Muscle of leg (tissue), 3 donors: ENCODE measurements at regions not wholly inside any gene's neighbourhood (a gene's known extent, or its start where the extent isn't known, plus 50 kb on each side); places are given as distances from the start of the nearest gene placed in this dataset.
A peak's percentile ranks its signal among the peaks of the same experiment; 100 is the strongest.
"Not testable (repeated sequence)": the region's sequence is repeated elsewhere in the genome, so short reads cannot be mapped to it uniquely, and the experiment has no call there.

Experiments used
- DNase-seq: peaks from one replicate; pipeline ENCODE4 v3.0.0; 2013
- H3K27ac ChIP-seq: one replicate; pipeline ENCODE4 v1.5.1; 2013; ENCODE audit warnings: mild to moderate bottlenecking, low read length, control low read depth
- H3K27me3 ChIP-seq: one replicate; pipeline ENCODE4 v1.6.1; 2013; ENCODE audit warnings: low read length; ENCODE audit not compliant: control insufficient read depth, insufficient read depth
- H3K36me3 ChIP-seq: one replicate; pipeline ENCODE4 v1.6.1; 2013; ENCODE audit warnings: low read length; ENCODE audit not compliant: control insufficient read depth, insufficient read depth
- H3K4me1 ChIP-seq: one replicate; pipeline ENCODE4 v1.6.1; 2013; ENCODE audit warnings: low read length; ENCODE audit not compliant: control insufficient read depth, insufficient read depth
- H3K4me3 ChIP-seq: one replicate; pipeline ENCODE4 v1.5.1; 2013; ENCODE audit warnings: low read length, control low read depth
- H3K9me3 ChIP-seq: replicated peaks from 2 replicates; pipeline ENCODE4 v1.6.1; 2013; ENCODE audit warnings: low read depth, low read length; ENCODE audit not compliant: control insufficient read depth
- WGBS: methylation state at CpG from one replicate; pipeline ENCODE4 v1.1.5; 2013; ENCODE audit warnings: missing lambda C conversion rate; ENCODE audit not compliant: insufficient coverage; 5-methylcytosine and 5-hydroxymethylcytosine counted together

DNA sequence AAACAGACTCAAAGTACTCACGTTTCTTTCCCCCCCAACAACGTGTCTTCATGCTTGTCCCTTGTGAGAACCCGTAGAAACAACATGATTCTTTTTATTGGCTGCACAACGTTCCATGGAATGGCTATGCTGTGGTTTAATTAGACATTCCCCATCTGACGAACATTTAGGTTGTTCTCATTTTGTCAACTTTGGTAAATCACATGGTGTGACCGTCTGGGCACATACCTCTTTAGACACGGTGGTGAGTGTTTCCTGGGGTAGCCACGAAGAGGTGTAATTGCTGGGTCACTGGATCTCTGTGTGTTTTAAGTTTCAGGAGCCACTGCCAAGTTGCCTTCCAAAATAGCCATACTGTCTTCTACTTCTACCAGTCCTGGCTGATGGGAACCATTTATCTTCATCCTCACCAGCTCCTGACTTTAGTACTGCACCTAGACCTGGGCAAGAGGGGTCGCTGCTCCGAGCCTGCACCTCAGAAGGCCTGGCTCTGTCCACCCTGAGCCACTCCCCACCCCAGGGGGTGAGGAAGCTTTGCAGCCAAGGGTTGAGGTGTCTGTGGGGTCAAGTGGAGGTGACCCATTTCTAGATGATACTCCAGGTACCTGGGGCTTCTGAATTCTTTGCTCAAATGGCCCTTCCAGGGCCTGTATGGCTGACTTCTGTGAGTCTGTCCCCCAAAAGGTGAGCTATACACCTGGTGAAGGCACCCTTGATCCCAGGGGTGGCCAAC lies 84.7 kb downstream of the IRX5 start:
- no peaks in the 10 kb centered on the region for H3K9me3 ChIP-seq
- 57% methylated on average over 5 of the region's 10 CpGs for WGBS
- no peaks in the 10 kb centered on the region for H3K36me3 ChIP-seq
- DNase-seq: no peak
- H3K4me1 ChIP-seq: no peaks in the 10 kb centered on the region
- no peaks in the 10 kb centered on the region for H3K27me3 ChIP-seq
- no peak overlapping the region for H3K4me3 ChIP-seq
- no peak overlapping the region for H3K27ac ChIP-seq

DNA sequence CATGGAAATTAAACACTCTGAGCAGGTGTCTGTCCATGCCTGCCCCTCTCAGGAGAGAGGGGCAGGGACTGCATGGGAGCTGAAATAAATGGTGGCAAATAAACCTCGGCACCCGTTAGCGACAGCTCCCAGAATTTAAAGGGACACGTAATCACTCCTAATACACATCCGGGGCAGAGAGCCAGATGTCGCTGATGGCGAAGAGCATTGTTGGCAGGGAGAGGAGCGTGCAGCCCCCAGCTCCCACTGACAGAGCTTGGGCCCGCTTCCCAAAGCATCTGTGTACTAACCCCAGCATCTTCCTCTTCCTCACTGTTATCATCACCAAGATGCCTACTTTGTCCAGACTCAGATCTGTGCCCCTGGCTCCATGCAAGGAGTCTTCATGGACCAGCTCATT lies 85.8 kb downstream of the IRX5 start:
- Histone ChIP-seq H3K4me3 (no peak overlapping the region), H3K36me3 (no peaks in the 10 kb centered on the region)
- WGBS: 43% methylated on average over 4 of the region's 9 CpGs

DNA sequence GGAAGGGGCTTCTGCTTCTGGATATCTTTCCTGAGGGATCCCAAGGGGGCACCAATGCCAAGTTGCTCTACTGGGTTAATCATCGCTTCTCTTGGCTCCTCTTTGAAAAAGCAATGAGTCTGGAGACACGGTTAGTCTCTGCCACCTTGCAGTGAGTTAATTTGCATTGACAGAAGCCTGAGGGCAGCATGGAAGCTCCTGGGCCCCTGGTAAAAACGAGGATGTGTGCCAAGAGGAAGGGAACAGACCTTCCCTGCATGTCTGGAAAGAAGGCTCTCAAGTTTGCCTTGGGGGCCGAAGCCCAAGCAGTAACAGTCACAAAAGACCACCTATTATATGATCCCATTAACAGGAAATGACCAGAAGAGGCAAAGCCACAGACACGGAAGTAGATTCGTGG lies 86.7 kb downstream of the IRX5 start:
- H3K27ac ChIP-seq: no peak overlapping the region
- no peak for DNase-seq
- no peaks in the 10 kb centered on the region for H3K36me3 ChIP-seq
- WGBS: 73% methylated on average over 2 of the region's 6 CpGs
- H3K4me3 ChIP-seq: no peak overlapping the region
- H3K9me3 ChIP-seq: peaks cover 8% of the 10 kb centered on the region
- no peaks in the 10 kb centered on the region for H3K27me3 ChIP-seq
- no peaks in the 10 kb centered on the region for H3K4me1 ChIP-seq

More for the DNA sequence above, 85.8 kb downstream of the IRX5 start:
- Histone ChIP-seq H3K4me1 (no peaks in the 10 kb centered on the region), H3K9me3 (peaks cover 3% of the 10 kb centered on the region), H3K27ac (no peak overlapping the region), H3K27me3 (no peaks in the 10 kb centered on the region)
- DNase-seq: no peak

DNA sequence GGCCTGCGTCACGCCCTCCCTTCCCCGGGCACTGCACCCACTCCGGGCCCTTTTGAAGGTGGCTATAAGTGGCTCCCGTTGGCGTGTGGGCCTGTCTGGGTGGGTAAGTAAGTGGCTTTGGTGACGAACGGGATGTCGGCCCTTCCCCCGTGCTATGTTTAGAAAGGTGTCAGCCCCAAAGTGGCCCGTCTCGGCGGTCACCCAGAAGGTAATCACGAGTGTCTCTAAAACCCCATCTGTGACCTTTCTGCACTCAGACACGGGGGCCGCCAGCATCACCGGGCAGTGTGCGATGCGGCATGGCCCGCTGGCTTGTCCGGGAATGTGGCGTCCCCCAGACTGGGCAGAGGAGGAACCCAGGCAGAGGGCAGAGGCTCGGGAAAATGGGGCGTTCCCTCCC lies 88.2 kb downstream of the IRX5 start:
- Histone ChIP-seq H3K27me3 (no peaks in the 10 kb centered on the region), H3K4me3 (no peak overlapping the region)
- no peak for DNase-seq

DNA sequence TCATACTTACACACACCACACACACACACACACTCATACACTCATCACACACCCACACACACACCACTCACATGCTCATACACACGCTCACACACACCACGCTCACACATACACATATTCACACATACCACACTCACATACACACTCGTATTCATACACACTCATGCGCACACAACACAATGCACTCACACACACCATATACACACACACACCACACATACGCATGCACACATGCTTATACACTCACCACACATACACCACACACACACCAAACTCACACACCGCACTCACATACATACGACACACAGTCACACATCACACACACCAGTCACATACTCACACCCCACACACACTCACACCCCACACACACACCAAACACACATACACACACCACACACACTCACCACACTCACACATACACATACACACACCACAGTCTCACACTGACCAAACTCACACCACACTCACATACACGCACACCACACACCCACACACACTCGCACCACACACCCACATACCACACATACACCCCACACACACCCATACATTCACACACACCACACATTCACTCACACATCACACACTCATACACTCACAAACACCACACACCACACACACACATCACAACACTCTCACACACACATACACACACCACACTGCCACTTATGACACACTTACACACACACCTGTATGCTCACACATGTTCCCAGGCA lies 88.9 kb downstream of the IRX5 start:
- peaks cover 8% of the 10 kb centered on the region for H3K9me3 ChIP-seq
- DNase-seq: no peak
- no peaks in the 10 kb centered on the region for H3K36me3 ChIP-seq
- WGBS: 91% methylated on average over 9 of the region's 9 CpGs
- H3K4me3 ChIP-seq: no peak overlapping the region
- H3K4me1 ChIP-seq: no peaks in the 10 kb centered on the region
- no peak overlapping the region for H3K27ac ChIP-seq
- H3K27me3 ChIP-seq: no peaks in the 10 kb centered on the region

More for the DNA sequence above, 88.2 kb downstream of the IRX5 start:
- Histone ChIP-seq H3K36me3 (no peaks in the 10 kb centered on the region), H3K27ac (no peak overlapping the region), H3K9me3 (peaks cover 8% of the 10 kb centered on the region), H3K4me1 (no peaks in the 10 kb centered on the region)
- 89% methylated on average over 21 of the region's 24 CpGs for WGBS

DNA sequence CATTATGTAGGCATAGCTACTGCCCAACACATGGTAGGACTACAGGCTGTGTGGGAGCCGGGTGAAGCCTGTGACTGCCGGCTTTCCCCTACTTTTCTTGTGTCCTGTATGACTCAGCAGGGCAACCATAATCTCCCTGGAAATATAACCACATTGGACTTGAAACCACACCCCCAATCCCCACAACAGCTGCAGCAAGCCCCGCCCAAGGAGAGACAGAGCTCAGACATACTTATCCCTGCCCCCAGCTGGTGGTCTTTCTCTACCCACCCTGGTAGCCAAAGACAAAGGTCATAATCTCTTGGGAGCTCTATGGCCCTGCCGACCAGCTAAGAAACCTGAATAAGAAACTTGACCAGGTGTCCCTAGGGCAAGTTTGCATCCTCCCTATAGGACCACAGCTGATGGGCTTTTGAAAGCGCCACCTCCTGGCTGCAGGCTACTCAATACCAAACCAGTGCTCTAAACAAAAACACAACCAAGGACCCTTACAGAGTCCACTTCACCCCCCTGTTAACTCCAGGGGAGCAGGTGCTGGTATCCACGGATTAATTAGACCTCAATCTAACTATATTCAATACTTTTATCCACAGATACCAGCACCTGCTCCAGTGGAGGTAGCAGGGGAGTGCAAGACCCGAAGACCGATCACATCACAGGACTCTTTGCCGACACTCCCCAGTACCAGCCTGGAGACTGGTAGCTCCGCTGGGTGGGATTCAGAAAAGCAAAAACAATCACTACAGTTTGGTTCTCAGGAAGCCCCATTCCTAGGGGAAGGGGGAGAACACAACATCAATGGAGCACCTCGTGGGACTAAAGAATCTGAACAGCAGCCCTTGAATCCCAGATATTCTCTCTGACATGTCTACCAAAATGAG lies 91.2 kb downstream of the IRX5 start:
- 41% methylated on average over 3 of the region's 11 CpGs for WGBS
- Histone ChIP-seq H3K4me1 (no peaks in the 10 kb centered on the region), H3K4me3 (no peak overlapping the region), H3K27ac (no peak overlapping the region), H3K27me3 (no peaks in the 10 kb centered on the region), H3K9me3 (peaks cover 8% of the 10 kb centered on the region), H3K36me3 (no peaks in the 10 kb centered on the region)
- peak; percentile 24 for DNase-seq

DNA sequence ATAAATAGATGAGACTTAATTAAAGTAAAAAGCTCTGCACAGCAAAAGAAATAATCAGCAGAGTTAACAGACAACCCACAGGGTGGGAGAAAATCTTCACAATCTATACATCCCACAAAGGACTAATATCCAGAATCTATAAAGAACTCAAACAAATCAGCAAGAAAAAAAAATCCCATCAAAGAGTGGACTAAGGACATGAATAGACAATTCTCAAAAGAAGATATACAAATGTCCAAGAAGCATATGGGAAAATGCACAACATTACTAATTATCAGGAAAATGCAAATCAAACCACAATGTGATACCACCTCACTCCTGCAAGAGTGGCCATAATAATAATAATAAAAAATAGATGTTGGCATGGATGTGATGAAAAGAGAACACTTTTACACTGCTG lies 96.6 kb downstream of the IRX5 start:
- H3K27ac ChIP-seq, H3K4me1 ChIP-seq, H3K27me3 ChIP-seq, H3K4me3 ChIP-seq, H3K9me3 ChIP-seq, H3K36me3 ChIP-seq, DNase-seq: not testable (repeated sequence)

DNA sequence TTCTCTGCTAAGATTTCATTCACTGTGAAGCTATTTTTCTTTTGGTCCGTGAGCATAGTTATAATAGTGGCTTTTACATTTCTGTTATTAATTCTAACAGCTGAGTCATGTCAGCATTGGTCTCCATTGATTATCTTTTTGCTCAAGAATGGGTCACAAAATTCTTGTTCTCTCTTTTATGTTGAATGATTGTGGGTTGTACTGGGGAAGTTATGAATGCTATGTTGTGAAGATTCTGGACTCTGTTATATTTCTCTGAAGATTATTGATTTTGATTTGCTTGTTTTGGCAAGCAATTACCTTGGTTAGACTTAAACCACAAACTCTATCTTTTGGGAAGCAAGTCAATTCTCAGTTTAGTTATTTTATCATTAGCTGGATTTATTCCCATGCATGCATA lies 98.8 kb downstream of the IRX5 start:
- Histone ChIP-seq H3K4me1 (no peaks in the 10 kb centered on the region), H3K27ac (no peak overlapping the region), H3K9me3 (peaks cover 5% of the 10 kb centered on the region), H3K4me3 (no peak overlapping the region), H3K36me3 (no peaks in the 10 kb centered on the region), H3K27me3 (peaks cover 8% of the 10 kb centered on the region)
- DNase-seq: no peak
- WGBS: no CpG with 5 or more reads among the region's 1 CpG

DNA sequence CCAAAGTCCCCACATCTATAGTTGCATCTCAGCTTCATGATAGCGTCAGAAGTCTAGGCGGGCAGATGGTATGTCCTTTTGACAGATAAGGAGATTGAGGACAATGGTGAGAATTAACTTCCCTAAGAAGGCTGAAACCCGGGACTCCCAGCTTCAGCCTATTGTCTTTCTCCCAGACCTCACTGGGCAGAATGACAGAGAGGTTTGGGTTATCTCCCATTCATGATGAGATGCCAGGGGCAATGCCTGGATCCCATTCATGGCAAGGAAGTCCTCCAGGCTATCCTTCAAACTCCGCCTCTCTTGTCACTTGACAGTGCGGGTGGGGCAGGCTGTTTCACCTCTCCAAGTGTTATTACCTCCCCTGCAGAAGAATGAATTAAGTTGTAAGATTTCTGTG lies 100.3 kb downstream of the IRX5 start:
- no peaks in the 10 kb centered on the region for H3K36me3 ChIP-seq
- peaks cover 9% of the 10 kb centered on the region for H3K4me1 ChIP-seq
- peaks cover 8% of the 10 kb centered on the region for H3K27me3 ChIP-seq
- H3K9me3 ChIP-seq: peaks cover 5% of the 10 kb centered on the region
- H3K4me3 ChIP-seq: no peak overlapping the region
- H3K27ac ChIP-seq: no peak overlapping the region
- DNase-seq: no peak
- WGBS: 60% methylated on average over 1 of the region's 5 CpGs

DNA sequence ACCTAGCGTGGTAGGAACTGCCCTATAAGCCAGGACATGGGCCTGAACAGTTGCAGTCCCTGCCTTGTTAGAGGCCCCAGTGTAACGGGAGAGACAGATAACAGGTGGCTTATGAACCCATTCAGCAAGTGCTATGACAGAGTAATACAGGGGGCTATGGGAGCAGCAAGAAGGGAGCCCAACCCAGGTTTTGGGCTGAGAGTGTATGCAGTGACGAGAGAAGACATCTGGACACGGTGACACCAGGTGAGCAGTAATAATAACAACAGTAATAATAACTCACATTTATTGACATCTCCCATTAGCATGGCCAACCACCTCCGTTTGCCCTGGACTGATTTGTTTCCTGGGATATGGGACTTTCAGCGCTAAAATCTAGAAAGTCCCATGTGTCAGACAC lies 100.8 kb downstream of the IRX5 start:
- WGBS: 61% methylated on average over 2 of the region's 6 CpGs
- no peaks in the 10 kb centered on the region for H3K36me3 ChIP-seq
- H3K4me1 ChIP-seq: peaks cover 14% of the 10 kb centered on the region
- no peak for DNase-seq
- H3K9me3 ChIP-seq: peaks cover 5% of the 10 kb centered on the region
- no peak overlapping the region for H3K4me3 ChIP-seq
- H3K27ac ChIP-seq: no peak overlapping the region
- peaks cover 8% of the 10 kb centered on the region for H3K27me3 ChIP-seq
